HCT116 (cell line): ENCODE measurements at regions not wholly inside any gene's neighbourhood (a gene's known extent, or its start where the extent isn't known, plus 50 kb on each side); places are given as distances from the start of the nearest gene placed in this dataset.

ENCODE experiments used
- ATAC-seq: fragments of 200-7000 bp; cut with Tn5 transposase; 2 replicates; pipeline ENCODE4 v1.9.1; 2020; ENCODE audit warnings: mild to moderate bottlenecking, moderate library complexity
- BruUV-seq: library from RNA; stranded (reverse); fragments of 400-500 nt; replicated peaks from 2 replicates; lab custom pipeline; 2021; lab: Mats Ljungman, UMichigan
- CTCF ChIA-PET: fragments of 300-600 bp; sonication (Branson Sonifier 250); formaldehyde crosslinking; loops from one replicate; lab custom pipeline; 2021; ENCODE audit warnings: antibody characterized with exemption; lab: Charles Lee
- POLR2A ChIA-PET: fragments of 300-600, 350-600 bp; sonication (Branson Sonifier 250); formaldehyde crosslinking; loops from one replicate; lab custom pipeline; 2021; ENCODE audit warnings: antibody characterized with exemption; lab: Charles Lee
- RAD21 ChIA-PET, 2 experiments: fragments of 300-600 bp; sonication (Branson Sonifier 250); formaldehyde crosslinking; loops; one replicate each; lab custom pipeline; 2023; ENCODE audit warnings: low total read pairs in 2 of 2; ENCODE audit not compliant: uncharacterized antibody in 2 of 2, unreplicated experiment in 2 of 2, low non-redundant PET in 1 of 2; lab: Charles Lee
- DNase-seq: peaks from one replicate; pipeline ENCODE4 v3.0.0-alpha.2; 2010; ENCODE audit warnings: low read depth, low spot score
- H2AFZ ChIP-seq: fragments of 200-600 bp; shearing (Covaris generic), sonication (generic); 2 replicates; pipeline ENCODE4 v1.6.1; 2017; ENCODE audit warnings: low read depth, mixed run types, mixed read lengths, antibody characterized with exemption, low read length; ENCODE audit not compliant: poor library complexity, severe bottlenecking
- H3K27ac ChIP-seq: 2 replicates; pipeline ENCODE4 v1.5.1; 2012; ENCODE audit warnings: low read depth, low read length
- H3K27me3 ChIP-seq: fragments of 200-600 bp; sonication (generic); 2 replicates; pipeline ENCODE4 v1.6.1; 2016; ENCODE audit warnings: mixed run types, low read length, mixed read lengths; ENCODE audit not compliant: insufficient read depth
- H3K36me3 ChIP-seq, 2 experiments: fragments of 200-500 bp in 1 of 2; fragments of 200-600 bp in 1 of 2; sonication (Bioruptor generic) in 1 of 2; sonication (generic) in 1 of 2; 2 replicates each; pipeline versions ENCODE4 v1.5.1 to v1.6.1; 2014 to 2016; ENCODE audit warnings: low read length in 2 of 2, inconsistent platforms in 1 of 2, mixed read lengths in 1 of 2, mixed run types in 1 of 2; ENCODE audit not compliant: insufficient read depth in 2 of 2, control insufficient read depth in 1 of 2
- H3K4me1 ChIP-seq, 2 experiments: fragments of 200-600 bp in 1 of 2; sonication (generic) in 1 of 2; 2 replicates each; pipeline versions ENCODE4 v1.5.1 to v1.6.1; 2012 to 2017; ENCODE audit warnings: low read length in 2 of 2, inconsistent platforms in 1 of 2, mild to moderate bottlenecking in 1 of 2, mixed read lengths in 1 of 2, mixed run types in 1 of 2, moderate library complexity in 1 of 2; ENCODE audit not compliant: insufficient read depth in 2 of 2, control insufficient read depth in 1 of 2
- H3K4me2 ChIP-seq: fragments of 200-600 bp; sonication (generic); 2 replicates; pipeline ENCODE4 v1.6.1; 2017; ENCODE audit warnings: mixed run types, low read length, mixed read lengths
- H3K4me3 ChIP-seq, 2 experiments: fragments of 200-600 bp in 1 of 2; sonication (generic) in 1 of 2; replicated peaks in 1 of 2; 2 replicates each; pipeline ENCODE4 v1.5.1; 2011 to 2016; ENCODE audit warnings: low read length in 2 of 2, control low read depth in 1 of 2, low read depth in 1 of 2, mild to moderate bottlenecking in 1 of 2, mixed read lengths in 1 of 2, mixed run types in 1 of 2
- H3K79me2 ChIP-seq: fragments of 200-600 bp; sonication (generic); 2 replicates; pipeline ENCODE4 v1.6.1; 2017; ENCODE audit warnings: mild to moderate bottlenecking, mixed run types, low read length, moderate library complexity, mixed read lengths; ENCODE audit not compliant: insufficient read depth
- H3K9ac ChIP-seq: fragments of 200-600 bp; sonication (generic); 2 replicates; pipeline ENCODE4 v1.6.1; 2016; ENCODE audit warnings: low read length, mixed read lengths
- H3K9me2 ChIP-seq: fragments of 200-600 bp; sonication (generic), shearing (Covaris generic); 2 replicates; pipeline ENCODE4 v1.6.1; 2017; ENCODE audit warnings: mixed run types, mild to moderate bottlenecking, moderate library complexity; ENCODE audit not compliant: insufficient read depth
- H3K9me3 ChIP-seq, 2 experiments: fragments of 200-500 bp in 1 of 2; fragments of 200-600 bp in 1 of 2; sonication (Bioruptor generic) in 1 of 2; sonication (generic) in 1 of 2; 2 replicates each; pipeline ENCODE4 v1.6.1; 2014 to 2017; ENCODE audit warnings: low read length in 2 of 2, mixed read lengths in 2 of 2, inconsistent platforms in 1 of 2, low read depth in 1 of 2, mild to moderate bottlenecking in 1 of 2, mixed run types in 1 of 2, moderate library complexity in 1 of 2; ENCODE audit not compliant: control insufficient read depth in 1 of 2, insufficient read depth in 1 of 2
- H4K20me1 ChIP-seq: fragments of 200-600 bp; sonication (generic), shearing (Covaris generic); 2 replicates; pipeline ENCODE4 v1.6.1; 2017; ENCODE audit warnings: mixed run types, mild to moderate bottlenecking, moderate library complexity; ENCODE audit not compliant: insufficient read depth
- CEBPB ChIP-seq: IDR thresholded peaks from 2 replicates; pipeline ENCODE4 v1.6.1; 2012; ENCODE audit warnings: low read depth
- EZH2 ChIP-seq: fragments of 200-600 bp; sonication (generic); IDR thresholded peaks from 2 replicates; pipeline ENCODE4 v1.6.1; 2017; ENCODE audit warnings: antibody characterized with exemption, mixed run types
- JUND ChIP-seq: IDR thresholded peaks from 2 replicates; pipeline ENCODE4 v1.6.1; 2012
- MAX ChIP-seq: IDR thresholded peaks from 2 replicates; pipeline ENCODE4 v1.6.1; 2012
- REST ChIP-seq: IDR thresholded peaks from 2 replicates; pipeline ENCODE4 v1.6.1; 2012; ENCODE audit warnings: low read depth
- TCF7L2 ChIP-seq: IDR thresholded peaks from 2 replicates; pipeline ENCODE4 v1.7.0; 2011; ENCODE audit warnings: borderline replicate concordance, inconsistent platforms; ENCODE audit not compliant: insufficient read depth, insufficient read length; ENCODE audit errors: extremely low read depth
- YY1 ChIP-seq: IDR thresholded peaks from 2 replicates; pipeline ENCODE4 v1.6.1; 2011; ENCODE audit warnings: low read length, low read depth, moderate library complexity, mild to moderate bottlenecking; ENCODE audit not compliant: insufficient replicate concordance; ENCODE audit errors: extremely low read depth
- intact Hi-C: fragments of 100-400 bp; cut with micrococcal nuclease; formaldehyde crosslinking; loops from 2 replicates; pipeline ENCODE4 v1.10.0; 2022

GRCh38 chr10:123455861-123456260, 210.3 kb upstream of the GPR26 start:
- no peak overlapping the region for H3K4me2 ChIP-seq

More at GRCh38 chr10:123455861-123456260, 210.3 kb upstream of the GPR26 start:
- Histone ChIP-seq H3K79me2 (no peaks in the 10 kb centered on the region), H3K9me3 (no peaks in the 10 kb centered on the region), H3K4me1 (no peaks in the 10 kb centered on the region), H3K9ac (no peak overlapping the region), H3K36me3 (no peaks in the 10 kb centered on the region), H2AFZ (no peak overlapping the region), H3K4me3 (no peak overlapping the region), H4K20me1 (no peaks in the 10 kb centered on the region), H3K27ac (no peak overlapping the region), H3K27me3 (no peaks in the 10 kb centered on the region)
- RAD21 ChIA-PET, result no interaction called here
- CTCF ChIA-PET, result no interaction called here
- DNase-seq (no peak), ATAC-seq (no peak)
- no TSS peak for BruUV-seq
- POLR2A ChIA-PET, result no interaction called here
- intact Hi-C loops, result no loop called here
- TF ChIP-seq MAX (no peak), CEBPB (no peak), EZH2 (no peak), TCF7L2 (no peak), YY1 (no peak), JUND (no peak), REST (no peak)
- TF ChIP-seq, all 23 proteins: peak for 0
- no peaks in the 10 kb centered on the region for H3K9me2 ChIP-seq
